ENCODE measurements at regions not wholly inside any gene's neighbourhood (a gene's known extent, or its start where the extent isn't known, plus 50 kb on each side); places are given as distances from the start of the nearest gene placed in this dataset.

DNA sequence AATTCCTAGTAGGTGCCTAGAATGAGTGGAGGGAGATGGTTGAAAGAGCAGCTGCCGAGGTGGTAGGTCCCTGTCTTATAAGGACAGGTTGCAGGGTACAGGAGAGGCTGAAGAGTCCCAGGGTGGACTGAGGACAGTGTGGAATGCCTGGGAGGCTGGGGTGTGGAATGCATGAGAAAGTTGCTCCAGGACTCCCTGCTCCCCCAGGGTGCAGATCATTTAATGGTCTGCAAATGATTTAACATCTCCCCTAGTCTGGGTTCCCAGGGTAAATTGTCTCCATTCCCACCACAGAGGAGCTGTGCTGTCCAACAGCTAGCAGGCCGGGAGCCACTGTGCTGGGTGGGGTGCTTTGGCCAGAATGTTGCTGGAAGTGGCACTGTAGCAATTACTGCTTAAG lies 76.0 kb downstream of the CD83 start:
- ATAC-seq (no peak), DNase-seq (ENCODE audit: low read depth, low spot score) (no peak)
- intact Hi-C loops (cut with micrococcal nuclease; ENCODE audit: unreplicated experiment) (no loop called here), in situ Hi-C loops (cut with HindIII; ENCODE audit: low pct_unique_long_range_greater_than_20kb, low sequenced_read_pairs) (no loop called here)
- POLR2A ChIA-PET: interaction anchor here (0.5 kb wide), 1 partner anchor 1041 kb away, joined by 6 read pairs; no protein-coding TSS in a partner anchor
- CTCF ChIA-PET: no interaction called here
- no peaks in the 10 kb centered on the region for H3K36me3 ChIP-seq (ENCODE audit: control insufficient read depth, insufficient read depth, low read length)
- TF ChIP-seq POLR2AphosphoS5 (IDR thresholded peaks at IDR 0.05; ENCODE audit: low read depth, low read length) (no peak), TCF7L2 (IDR thresholded peaks at IDR 0.05; ENCODE audit: low read depth, low read length) (no peak)
- TF ChIP-seq, protein P1, sequence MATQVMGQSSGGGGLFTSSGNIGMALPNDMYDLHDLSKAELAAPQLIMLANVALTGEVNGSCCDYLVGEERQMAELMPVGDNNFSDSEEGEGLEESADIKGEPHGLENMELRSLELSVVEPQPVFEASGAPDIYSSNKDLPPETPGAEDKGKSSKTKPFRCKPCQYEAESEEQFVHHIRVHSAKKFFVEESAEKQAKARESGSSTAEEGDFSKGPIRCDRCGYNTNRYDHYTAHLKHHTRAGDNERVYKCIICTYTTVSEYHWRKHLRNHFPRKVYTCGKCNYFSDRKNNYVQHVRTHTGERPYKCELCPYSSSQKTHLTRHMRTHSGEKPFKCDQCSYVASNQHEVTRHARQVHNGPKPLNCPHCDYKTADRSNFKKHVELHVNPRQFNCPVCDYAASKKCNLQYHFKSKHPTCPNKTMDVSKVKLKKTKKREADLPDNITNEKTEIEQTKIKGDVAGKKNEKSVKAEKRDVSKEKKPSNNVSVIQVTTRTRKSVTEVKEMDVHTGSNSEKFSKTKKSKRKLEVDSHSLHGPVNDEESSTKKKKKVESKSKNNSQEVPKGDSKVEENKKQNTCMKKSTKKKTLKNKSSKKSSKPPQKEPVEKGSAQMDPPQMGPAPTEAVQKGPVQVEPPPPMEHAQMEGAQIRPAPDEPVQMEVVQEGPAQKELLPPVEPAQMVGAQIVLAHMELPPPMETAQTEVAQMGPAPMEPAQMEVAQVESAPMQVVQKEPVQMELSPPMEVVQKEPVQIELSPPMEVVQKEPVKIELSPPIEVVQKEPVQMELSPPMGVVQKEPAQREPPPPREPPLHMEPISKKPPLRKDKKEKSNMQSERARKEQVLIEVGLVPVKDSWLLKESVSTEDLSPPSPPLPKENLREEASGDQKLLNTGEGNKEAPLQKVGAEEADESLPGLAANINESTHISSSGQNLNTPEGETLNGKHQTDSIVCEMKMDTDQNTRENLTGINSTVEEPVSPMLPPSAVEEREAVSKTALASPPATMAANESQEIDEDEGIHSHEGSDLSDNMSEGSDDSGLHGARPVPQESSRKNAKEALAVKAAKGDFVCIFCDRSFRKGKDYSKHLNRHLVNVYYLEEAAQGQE (IDR thresholded peaks at IDR 0.05; ENCODE audit: insufficient read depth in 1 of 2, low read depth in 2 of 2, low read length in 1 of 2): no peak
- H3K4me3 ChIP-seq (ENCODE audit: low read depth in 2 of 2, low read length in 2 of 2): no peak overlapping the region
- H3K27ac ChIP-seq (ENCODE audit: low read length): no peak overlapping the region
- H3K4me1 ChIP-seq (ENCODE audit: control insufficient read depth, insufficient read depth, low read length): no peaks in the 10 kb centered on the region
- BruUV-seq (replicated peaks): no TSS peak
- peaks cover 16% of the 10 kb centered on the region for H3K27me3 ChIP-seq (ENCODE audit: control insufficient read depth, insufficient read depth, low read length)
- no peaks in the 10 kb centered on the region for H3K9me3 ChIP-seq (ENCODE audit: control insufficient read depth, insufficient read depth, low read depth, low read length)

DNA sequence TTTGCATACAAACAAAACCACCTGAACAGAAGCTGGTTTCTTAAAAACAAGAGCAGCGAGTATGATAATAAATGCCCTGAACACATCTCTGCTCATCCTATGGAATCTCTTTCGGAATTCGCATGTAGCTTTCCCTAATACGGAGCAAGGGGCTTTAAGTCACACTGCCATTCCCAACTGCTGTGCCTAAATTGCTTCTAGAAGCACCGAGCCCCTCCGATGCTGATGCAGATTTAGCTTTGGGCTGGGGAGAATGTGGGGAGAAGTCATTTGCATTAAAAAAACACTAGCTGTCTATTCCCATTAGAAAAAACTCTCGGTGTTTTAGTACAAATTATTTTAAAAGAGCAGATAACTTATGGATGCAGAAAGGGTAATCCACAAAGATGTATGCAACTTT lies 76.9 kb downstream of the CD83 start:
- TF ChIP-seq, protein P2, sequence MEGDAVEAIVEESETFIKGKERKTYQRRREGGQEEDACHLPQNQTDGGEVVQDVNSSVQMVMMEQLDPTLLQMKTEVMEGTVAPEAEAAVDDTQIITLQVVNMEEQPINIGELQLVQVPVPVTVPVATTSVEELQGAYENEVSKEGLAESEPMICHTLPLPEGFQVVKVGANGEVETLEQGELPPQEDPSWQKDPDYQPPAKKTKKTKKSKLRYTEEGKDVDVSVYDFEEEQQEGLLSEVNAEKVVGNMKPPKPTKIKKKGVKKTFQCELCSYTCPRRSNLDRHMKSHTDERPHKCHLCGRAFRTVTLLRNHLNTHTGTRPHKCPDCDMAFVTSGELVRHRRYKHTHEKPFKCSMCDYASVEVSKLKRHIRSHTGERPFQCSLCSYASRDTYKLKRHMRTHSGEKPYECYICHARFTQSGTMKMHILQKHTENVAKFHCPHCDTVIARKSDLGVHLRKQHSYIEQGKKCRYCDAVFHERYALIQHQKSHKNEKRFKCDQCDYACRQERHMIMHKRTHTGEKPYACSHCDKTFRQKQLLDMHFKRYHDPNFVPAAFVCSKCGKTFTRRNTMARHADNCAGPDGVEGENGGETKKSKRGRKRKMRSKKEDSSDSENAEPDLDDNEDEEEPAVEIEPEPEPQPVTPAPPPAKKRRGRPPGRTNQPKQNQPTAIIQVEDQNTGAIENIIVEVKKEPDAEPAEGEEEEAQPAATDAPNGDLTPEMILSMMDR (IDR thresholded peaks at IDR 0.05): no peak
- TF ChIP-seq POLR2AphosphoS5 (IDR thresholded peaks at IDR 0.05; ENCODE audit: low read depth, low read length): no peak
- TF ChIP-seq SIN3A (IDR thresholded peaks at IDR 0.05; ENCODE audit: borderline replicate concordance, insufficient read depth, low read depth, low read length): no peak
- TF ChIP-seq, protein P1 (IDR thresholded peaks at IDR 0.05; ENCODE audit: insufficient read depth in 1 of 2, low read depth in 2 of 2, low read length in 1 of 2): no peak
- TF ChIP-seq TCF7L2 (IDR thresholded peaks at IDR 0.05; ENCODE audit: low read depth, low read length): no peak
- ChIA-PET CTCF (no interaction called here), POLR2A (no interaction called here)
- Histone ChIP-seq H3K27ac (ENCODE audit: low read length) (no peak overlapping the region), H3K4me1 (ENCODE audit: control insufficient read depth, insufficient read depth, low read length) (no peaks in the 10 kb centered on the region), H3K4me3 (ENCODE audit: low read depth in 2 of 2, low read length in 2 of 2) (no peak overlapping the region), H3K27me3 (ENCODE audit: control insufficient read depth, insufficient read depth, low read length) (peaks cover 13% of the 10 kb centered on the region), H3K36me3 (ENCODE audit: control insufficient read depth, insufficient read depth, low read length) (no peaks in the 10 kb centered on the region), H3K9me3 (ENCODE audit: control insufficient read depth, insufficient read depth, low read depth, low read length) (no peaks in the 10 kb centered on the region)
- intact Hi-C loops (cut with micrococcal nuclease; ENCODE audit: unreplicated experiment) (no loop called here), in situ Hi-C loops (cut with HindIII; ENCODE audit: low pct_unique_long_range_greater_than_20kb, low sequenced_read_pairs) (no loop called here)
- no TSS peak for BruUV-seq (replicated peaks)
- DNase-seq (ENCODE audit: low read depth, low spot score) (no peak), ATAC-seq (no peak)
